ENCODE measurements at regions not wholly inside any gene's neighbourhood (a gene's known extent, or its start where the extent isn't known, plus 50 kb on each side); places are given as distances from the start of the nearest gene placed in this dataset.

DNA sequence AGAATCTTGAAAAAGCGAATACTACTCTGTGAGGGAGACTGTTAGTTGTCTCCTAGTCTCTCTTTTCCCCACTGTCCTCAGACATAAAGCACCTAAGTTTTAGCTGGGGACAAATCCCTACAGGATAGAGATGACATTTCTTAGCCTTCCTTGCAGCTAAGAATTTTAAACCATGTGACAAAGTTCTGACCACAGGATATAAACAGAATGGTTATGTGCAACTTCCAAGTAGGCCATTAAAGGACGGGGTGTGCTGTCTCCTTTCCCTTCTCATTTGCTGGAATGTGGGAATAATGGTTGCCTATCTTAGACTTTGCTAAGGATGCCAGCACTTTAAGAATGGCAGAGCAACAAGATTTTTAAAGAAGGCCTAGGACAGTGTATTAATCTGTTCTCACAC, 74.9 kb upstream of the PRPS1L1 start:
- TF ChIP-seq, protein P1, sequence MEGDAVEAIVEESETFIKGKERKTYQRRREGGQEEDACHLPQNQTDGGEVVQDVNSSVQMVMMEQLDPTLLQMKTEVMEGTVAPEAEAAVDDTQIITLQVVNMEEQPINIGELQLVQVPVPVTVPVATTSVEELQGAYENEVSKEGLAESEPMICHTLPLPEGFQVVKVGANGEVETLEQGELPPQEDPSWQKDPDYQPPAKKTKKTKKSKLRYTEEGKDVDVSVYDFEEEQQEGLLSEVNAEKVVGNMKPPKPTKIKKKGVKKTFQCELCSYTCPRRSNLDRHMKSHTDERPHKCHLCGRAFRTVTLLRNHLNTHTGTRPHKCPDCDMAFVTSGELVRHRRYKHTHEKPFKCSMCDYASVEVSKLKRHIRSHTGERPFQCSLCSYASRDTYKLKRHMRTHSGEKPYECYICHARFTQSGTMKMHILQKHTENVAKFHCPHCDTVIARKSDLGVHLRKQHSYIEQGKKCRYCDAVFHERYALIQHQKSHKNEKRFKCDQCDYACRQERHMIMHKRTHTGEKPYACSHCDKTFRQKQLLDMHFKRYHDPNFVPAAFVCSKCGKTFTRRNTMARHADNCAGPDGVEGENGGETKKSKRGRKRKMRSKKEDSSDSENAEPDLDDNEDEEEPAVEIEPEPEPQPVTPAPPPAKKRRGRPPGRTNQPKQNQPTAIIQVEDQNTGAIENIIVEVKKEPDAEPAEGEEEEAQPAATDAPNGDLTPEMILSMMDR (IDR thresholded peaks at IDR 0.05; ENCODE audit: low read depth, low read length), result no peak
- no peak for TF ChIP-seq EZH2phosphoT487 (IDR thresholded peaks at IDR 0.05; ENCODE audit: low read depth)
